ENCODE measurements at regions not wholly inside any gene's neighbourhood (a gene's known extent, or its start where the extent isn't known, plus 50 kb on each side); places are given as distances from the start of the nearest gene placed in this dataset.
"Not testable (repeated sequence)": the region's sequence is repeated elsewhere in the genome, so short reads cannot be mapped to it uniquely, and the experiment has no call there.

GRCh38 chr15:87724330-87724729 lies 532.2 kb downstream of the NTRK3 start:
- DNase-seq, result no peak

DNA sequence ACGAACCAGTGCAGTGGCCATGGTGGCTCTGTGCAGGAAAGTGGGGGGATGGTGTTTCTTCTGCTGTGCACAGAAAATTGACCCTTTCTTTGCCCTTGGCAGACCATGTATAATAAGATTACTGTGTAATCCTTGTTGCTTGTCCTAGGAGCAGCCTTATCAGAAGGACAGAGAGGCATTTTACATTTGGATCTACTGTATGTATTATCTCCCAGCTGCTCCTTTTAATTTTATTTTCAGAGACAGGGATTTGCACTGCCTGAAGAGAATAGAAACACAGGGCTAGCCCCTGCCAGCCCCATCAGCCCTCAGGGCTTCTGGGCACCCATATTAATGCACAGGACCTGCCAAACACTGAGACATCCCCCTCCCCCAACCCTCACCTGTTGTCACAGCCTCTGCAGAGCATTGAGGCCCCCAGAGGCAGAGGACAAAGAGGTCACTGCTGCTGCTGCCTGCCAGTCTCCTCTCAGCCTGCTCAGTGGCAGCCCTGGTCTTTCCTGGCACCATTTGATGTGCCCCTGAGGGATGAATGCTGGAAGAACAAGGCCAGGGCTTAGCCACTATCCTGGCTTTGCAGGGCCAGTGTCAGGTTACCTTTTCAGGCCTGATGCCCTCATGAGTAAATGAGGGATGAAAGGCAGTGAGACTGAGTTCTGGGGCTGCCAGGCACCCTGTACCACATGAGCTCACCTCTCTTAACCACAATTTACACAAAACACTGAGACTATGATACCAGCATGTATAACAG lies 533.4 kb downstream of the NTRK3 start:
- DNase-seq, result no peak

DNA sequence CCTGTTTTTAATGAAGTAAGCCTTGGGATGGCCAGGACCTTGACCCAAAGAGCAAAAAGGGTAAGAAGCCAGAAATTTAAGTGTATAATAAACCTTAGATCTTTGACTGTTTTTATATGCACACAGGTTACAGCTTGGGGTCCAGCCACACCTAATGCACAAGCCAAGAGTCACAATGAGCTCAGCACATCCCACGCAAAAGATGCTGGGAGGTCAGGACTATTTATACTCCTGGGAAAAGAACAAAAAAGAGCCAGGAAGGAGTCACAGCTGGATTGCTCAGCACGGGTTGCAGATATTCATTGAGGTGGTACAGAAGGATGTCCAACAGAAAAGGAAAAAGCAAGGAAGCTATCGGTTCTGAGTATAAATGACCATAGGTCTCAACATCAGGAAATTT lies 536.3 kb downstream of the NTRK3 start:
- DNase-seq, result no peak

DNA sequence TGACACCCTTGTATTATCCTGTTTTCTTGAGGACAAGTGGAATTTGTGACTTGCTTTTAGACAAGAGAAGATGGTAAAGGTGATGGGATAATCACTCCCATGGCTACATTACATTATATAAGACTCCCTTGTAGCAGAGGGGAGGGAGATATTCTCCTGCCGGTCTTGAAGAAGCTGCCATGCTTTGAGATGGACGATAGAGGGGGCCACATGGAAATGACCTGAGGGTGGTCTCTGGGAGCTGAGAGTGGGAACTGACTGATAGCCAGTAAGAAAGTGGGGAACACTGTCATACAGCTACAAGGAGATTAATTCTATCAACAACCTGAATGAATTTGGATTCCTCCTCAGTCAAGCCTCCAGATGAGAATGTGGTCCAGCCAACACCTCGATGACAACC lies 540.1 kb downstream of the NTRK3 start:
- no peak for DNase-seq

DNA sequence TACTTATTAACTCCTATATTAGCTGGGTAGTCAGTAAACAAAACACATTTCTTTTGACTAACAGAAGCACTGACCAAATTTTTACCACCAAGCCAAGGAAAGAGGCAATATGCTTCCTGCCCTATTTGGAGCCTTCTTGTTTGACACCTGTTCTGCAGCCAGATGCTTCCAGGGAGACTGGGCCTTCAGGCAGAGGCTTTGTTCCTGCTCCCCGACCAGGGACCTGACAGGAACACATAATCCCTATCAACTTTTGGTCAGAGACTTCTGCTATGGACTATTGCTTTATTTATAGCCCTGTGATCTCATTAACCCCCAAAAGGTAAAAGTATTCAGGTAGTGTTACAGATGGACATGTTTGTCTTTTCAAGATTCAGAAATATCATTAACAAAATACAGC lies 541.3 kb downstream of the NTRK3 start:
- DNase-seq, result no peak

DNA sequence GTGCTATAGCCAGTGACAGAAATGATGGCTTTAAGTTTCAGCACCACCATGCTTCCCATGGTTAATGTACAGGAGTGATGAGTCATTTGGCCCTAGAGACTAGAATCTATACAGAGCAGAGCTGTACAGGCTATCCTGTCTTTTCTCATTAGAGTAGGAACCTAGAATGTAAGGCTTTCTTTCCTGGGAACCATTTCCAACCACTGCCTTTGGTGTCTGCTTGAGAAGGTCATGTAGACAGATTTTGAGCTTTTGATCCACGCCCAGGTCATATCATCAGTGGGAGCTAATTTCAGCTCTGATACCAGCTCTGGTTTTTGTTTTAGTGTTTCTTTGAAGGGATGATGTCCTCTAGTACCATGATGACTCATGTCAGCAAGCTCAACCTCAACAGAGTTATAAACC lies 543.1 kb downstream of the NTRK3 start:
- no peak for DNase-seq

- DNase-seq, result no peak
These were observed 544.3 kb downstream of the NTRK3 start for GRCh38 chr15:87712211-87712610.

DNA sequence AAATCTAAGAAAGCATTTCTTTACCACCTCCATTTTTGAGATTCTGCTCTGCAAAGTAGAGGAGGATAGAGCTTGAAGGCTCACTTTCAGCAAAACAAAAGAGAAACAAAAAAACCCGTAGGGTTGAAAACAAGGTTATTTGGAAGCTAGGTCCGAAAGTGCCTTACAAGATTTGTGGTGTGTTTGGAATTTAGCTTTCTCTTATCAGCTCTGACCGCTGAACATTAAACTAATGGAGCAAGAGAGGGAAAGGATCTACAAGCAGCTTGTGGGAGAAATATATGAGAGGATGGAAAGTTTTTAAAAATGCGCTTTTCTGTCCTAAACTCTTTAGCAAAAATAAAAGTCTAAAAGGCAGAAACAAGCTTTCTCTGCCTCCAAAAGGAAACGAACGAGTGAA lies 545.5 kb downstream of the NTRK3 start:
- DNase-seq, result no peak

DNA sequence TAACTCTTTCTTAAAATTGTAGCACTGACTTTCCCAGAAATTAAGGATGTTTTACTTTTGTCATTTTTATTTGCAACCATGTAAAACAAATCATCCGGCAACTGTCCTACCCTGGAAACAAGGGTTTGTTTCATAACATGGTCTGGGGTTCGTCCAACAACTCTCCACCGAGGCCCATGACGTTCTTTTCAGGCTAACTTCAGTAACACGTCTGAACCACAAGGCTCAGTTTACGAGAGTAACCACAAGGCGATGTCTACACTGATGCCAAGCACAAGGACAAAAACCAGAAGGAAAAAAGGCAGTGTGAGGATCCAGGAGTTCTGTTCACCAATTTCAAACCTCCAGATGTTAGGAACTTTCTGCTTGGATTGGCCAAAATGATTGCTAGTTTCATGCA lies 546.1 kb downstream of the NTRK3 start:
- DNase-seq, result no peak

- peak in 7 of 56 donors; percentile 0 to 6 (median 3) for DNase-seq
These were observed 548.9 kb downstream of the NTRK3 start for GRCh38 chr15:87707566-87708130.

- DNase-seq, result no peak
These were observed 549.5 kb downstream of the NTRK3 start for GRCh38 chr15:87707071-87707470.

GRCh38 chr15:87706001-87706400 lies 550.5 kb downstream of the NTRK3 start:
- no peak for DNase-seq

GRCh38 chr15:87704276-87704675 lies 552.3 kb downstream of the NTRK3 start:
- no peak for DNase-seq

- DNase-seq, result no peak
These were observed 553.0 kb downstream of the NTRK3 start for GRCh38 chr15:87703327-87704111.

GRCh38 chr15:87702270-87702669 lies 554.3 kb downstream of the NTRK3 start:
- no peak for DNase-seq

DNA sequence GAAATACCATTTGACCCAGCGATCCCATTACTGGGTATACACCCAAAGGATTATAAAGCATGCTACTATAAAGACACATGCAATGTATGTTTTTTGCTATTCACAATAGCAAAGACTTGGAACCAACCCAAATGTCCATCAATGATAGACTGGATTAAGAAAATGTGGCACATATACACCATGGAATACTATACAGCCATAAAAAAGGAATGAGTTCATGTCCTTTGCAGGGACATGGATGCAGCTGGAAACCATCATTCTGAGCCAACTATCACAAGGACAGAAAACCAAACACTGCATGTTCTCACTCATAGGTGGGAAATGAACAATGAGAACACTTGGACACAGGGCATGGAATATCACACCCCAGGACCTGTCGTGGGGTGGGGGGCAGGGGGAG lies 558.1 kb downstream of the NTRK3 start:
- not testable (repeated sequence) for DNase-seq

- DNase-seq, result no peak
These were observed 566.8 kb downstream of the NTRK3 start for GRCh38 chr15:87689716-87690115.

GRCh38 chr15:87687523-87687870 lies 569.0 kb downstream of the NTRK3 start:
- DNase-seq, result no peak

DNA sequence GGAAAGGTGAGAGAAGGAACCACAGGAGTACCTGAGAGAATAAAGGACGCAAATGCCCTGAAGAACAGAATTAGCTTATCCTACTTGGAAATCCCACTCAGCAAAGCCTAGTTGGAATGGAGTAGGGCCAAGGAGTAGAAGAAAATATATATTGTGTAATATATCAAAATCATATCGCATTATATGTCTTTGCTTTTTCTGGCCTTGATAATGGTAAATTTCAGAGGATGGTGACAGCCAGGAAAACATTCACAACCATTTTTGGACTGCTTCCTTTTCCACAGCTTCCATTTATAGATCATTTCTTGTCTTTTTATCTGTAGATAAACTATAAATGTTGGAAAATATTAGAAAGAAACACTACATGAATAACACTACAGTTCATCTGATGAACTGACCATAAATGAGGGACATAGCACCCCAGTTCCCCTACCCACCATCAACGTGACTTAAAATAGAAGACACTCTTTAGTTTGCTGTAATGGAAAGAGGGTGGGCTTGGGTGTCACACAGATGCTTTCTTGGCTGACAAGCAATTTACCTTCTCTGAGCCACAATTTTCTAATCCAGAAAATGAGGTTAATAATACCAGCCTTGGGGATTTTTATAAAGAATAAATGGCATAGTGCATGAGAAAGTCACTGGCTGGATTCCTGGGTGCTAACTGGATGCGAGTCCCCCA lies 569.6 kb downstream of the NTRK3 start:
- DNase-seq, result no peak

DNA sequence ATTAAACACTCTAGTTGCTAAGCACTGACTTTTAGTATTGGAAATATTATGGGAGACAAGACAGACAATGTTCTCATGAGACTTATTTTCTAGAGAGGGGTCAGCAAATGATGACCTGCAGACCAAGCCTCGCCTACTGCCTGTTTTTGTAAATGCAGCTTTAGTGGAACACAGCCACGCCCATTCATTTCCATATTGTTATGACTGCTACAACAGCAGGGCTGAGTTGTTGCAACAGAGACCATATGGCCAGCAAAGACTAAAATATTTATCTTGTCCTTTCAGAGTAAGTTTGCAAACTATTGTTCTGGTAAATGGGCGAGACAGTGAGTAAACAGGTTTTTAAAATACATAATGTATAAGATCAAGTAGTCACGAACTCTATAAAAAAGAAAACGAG lies 570.2 kb downstream of the NTRK3 start:
- no peak for DNase-seq

DNA sequence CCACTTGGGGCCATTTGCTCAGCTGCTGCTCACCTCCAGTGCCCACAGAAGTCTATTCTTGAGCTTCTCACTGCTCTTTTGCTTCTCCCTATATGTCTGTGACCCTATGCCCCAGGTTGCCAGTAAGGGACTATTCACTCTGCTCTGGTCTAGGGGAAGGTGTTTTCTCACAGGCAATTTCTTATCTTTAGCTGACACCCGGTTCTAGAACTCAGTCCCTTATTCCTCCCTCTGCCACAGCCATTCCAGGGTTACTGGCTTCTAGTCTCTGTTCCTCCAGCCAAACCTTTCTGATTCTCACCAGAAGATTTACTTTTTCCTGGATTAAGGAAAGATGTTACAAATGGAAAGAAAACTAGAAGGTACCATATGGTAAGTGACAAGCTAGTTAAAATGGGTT lies 574.0 kb downstream of the NTRK3 start:
- no peak for DNase-seq

- no peak for DNase-seq
These were observed 575.4 kb downstream of the NTRK3 start for GRCh38 chr15:87681104-87681503.

Data from amygdala (tissue), 56 donors.